ENCODE measurements at regions not wholly inside any gene's neighbourhood (a gene's known extent, or its start where the extent isn't known, plus 50 kb on each side); places are given as distances from the start of the nearest gene placed in this dataset.
"Not testable (repeated sequence)": the region's sequence is repeated elsewhere in the genome, so short reads cannot be mapped to it uniquely, and the experiment has no call there.

DNA sequence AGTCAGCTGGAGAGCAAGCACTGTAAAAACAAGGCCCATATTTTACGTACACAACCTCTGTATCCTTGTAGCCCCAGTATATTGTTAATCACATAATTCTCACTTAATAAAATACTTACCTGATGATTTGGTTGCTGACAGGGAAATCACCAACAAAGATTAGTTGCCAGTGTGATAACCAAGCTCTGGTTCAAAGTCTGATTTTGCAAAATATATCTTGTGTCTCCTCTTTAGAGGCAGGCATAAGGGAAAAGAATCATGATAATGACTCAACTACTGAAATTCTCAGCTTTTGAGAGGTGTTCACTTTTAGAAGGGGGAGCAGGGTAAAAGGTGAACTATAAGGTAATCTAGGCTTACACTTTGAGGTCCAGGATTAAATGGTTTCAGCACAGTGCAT is 351.1 kb upstream of the CD180 start:
- H3K4me3 ChIP-seq (ENCODE audit: low read depth, low read length), result no peak overlapping the region
- TF ChIP-seq, protein P1, sequence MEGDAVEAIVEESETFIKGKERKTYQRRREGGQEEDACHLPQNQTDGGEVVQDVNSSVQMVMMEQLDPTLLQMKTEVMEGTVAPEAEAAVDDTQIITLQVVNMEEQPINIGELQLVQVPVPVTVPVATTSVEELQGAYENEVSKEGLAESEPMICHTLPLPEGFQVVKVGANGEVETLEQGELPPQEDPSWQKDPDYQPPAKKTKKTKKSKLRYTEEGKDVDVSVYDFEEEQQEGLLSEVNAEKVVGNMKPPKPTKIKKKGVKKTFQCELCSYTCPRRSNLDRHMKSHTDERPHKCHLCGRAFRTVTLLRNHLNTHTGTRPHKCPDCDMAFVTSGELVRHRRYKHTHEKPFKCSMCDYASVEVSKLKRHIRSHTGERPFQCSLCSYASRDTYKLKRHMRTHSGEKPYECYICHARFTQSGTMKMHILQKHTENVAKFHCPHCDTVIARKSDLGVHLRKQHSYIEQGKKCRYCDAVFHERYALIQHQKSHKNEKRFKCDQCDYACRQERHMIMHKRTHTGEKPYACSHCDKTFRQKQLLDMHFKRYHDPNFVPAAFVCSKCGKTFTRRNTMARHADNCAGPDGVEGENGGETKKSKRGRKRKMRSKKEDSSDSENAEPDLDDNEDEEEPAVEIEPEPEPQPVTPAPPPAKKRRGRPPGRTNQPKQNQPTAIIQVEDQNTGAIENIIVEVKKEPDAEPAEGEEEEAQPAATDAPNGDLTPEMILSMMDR (IDR thresholded peaks at IDR 0.05; ENCODE audit: insufficient read depth, low read depth, low read length), result no peak
- no peak for DNase-seq (ENCODE audit: low read depth)

DNA sequence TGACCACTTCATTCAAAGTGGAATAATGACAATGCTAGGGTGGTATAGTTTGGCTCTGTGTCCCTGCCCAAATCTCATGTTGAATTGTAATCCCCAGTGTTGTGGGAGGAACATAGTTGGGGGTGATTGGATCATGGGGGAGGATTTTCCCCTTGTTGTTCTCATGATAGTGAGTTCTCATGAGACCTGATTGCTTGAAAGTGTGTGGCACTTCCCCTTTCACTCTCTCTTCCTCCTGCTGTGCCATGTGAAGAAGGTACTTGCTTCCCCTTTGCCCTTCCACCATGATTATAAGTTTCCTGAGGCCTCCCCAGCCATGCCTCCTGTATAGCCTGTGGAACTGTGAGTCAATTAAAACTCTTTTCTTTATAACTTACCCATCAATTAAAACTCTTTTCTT is 348.3 kb upstream of the CD180 start:
- not testable (repeated sequence) for DNase-seq (ENCODE audit: low read depth); H3K4me3 ChIP-seq (ENCODE audit: low read depth, low read length)

DNA sequence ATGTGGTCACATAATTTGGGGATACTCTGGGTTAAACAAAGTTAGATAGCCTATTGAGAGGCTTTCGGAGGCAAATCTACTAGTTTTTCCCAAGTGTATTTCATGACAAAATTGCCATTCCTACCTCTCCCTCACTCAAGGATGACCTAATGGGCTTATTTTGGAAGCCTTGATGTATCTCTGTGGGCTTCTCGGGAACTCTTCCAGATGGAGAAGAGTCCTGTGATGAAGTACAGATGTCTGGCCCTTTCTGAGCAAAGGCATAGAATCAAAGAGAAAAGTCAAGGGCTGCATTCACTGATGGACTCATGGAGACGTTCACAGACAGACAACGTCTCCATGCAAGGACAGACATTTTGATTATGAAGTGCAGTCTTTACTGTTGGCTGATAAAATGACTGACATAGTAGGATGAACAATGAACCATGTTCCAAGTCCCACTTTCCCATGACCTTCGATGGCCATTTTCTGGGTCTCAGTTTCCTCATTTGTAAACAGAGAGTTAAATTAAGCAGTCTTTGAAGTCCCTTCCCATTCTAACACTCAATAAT is 347.2 kb upstream of the CD180 start:
- TF ChIP-seq, protein P1 (IDR thresholded peaks at IDR 0.05; ENCODE audit: insufficient read depth, low read depth, low read length), result no peak
- no peak overlapping the region for H3K4me3 ChIP-seq (ENCODE audit: low read depth, low read length)
- no peak for DNase-seq (ENCODE audit: low read depth)

DNA sequence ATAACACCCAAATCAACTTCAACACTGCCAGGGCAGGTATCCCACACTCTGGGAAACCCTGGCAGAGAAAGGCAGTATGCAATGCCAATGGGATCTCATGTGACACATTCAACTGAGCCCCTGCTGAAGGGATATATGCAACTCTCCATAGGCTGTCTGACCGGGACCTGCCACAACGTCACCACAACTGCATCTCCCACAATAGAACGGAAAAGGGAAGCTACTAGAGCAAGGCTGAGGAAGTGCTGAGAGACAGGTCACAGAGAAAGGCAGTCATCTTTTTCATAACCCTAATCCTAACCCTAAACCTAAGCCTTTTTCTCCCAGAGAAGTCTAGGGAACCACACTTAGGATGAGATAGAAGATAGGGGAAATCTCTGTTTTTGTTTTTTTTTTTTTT is 345.9 kb upstream of the CD180 start:
- TF ChIP-seq, protein P1 (IDR thresholded peaks at IDR 0.05; ENCODE audit: insufficient read depth, low read depth, low read length), result no peak
- H3K4me3 ChIP-seq (ENCODE audit: low read depth, low read length), result no peak overlapping the region
- no peak for DNase-seq (ENCODE audit: low read depth)

DNA sequence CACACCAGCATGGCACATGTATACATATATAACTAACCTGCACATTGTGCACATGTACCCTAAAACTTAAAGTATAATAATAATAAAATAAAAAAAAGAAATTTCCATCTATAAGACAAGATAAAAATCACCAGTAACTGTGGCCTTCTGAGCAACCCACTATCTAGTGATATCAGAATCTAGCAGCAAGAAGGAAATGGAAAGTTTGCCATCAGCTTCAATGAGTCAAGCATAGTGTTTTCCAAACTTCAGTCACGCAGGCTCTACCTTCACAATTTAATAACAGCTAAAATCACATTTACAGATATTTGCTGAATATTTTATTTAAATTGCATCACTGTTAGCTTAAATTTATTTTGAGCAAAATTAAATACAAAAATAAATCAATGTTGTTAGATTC is 345.3 kb upstream of the CD180 start:
- H3K4me3 ChIP-seq (ENCODE audit: low read depth, low read length), result no peak overlapping the region
- DNase-seq (ENCODE audit: low read depth), result no peak
- TF ChIP-seq, protein P1 (IDR thresholded peaks at IDR 0.05; ENCODE audit: insufficient read depth, low read depth, low read length), result no peak

DNA sequence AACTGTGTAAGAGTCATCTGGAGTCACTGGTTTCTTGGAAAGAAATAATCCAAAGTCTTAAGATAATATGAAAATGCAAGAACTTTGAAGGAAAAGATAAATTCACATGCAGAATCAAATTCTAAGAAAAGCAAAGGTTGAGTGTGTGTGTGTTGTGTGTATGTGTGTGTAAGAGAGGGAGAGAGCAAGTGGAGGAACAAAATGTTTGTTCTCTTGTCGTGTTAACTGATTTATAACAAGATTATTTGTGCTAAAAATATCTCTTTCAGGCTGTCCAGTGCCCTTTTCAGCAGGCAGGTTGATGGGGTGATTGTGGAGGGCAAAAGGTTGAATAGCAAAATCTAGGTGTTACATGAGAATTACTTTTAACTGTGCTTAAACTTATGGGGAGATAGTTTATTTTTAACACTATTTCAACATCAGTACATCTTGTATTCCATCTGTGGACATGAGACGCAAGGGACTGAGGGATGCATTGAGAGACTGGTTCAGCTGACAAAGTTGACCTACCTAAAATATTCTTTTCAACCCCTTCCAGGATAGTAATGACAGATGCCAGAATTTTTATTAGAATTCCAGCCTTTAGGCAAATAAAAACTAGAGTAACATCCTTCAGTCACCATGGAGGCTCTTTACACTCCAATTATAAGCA is 342.4 kb upstream of the CD180 start:
- no peak for DNase-seq (ENCODE audit: low read depth)
- H3K4me3 ChIP-seq (ENCODE audit: low read depth, low read length), result no peak overlapping the region
- TF ChIP-seq, protein P1 (IDR thresholded peaks at IDR 0.05; ENCODE audit: insufficient read depth, low read depth, low read length), result no peak

DNA sequence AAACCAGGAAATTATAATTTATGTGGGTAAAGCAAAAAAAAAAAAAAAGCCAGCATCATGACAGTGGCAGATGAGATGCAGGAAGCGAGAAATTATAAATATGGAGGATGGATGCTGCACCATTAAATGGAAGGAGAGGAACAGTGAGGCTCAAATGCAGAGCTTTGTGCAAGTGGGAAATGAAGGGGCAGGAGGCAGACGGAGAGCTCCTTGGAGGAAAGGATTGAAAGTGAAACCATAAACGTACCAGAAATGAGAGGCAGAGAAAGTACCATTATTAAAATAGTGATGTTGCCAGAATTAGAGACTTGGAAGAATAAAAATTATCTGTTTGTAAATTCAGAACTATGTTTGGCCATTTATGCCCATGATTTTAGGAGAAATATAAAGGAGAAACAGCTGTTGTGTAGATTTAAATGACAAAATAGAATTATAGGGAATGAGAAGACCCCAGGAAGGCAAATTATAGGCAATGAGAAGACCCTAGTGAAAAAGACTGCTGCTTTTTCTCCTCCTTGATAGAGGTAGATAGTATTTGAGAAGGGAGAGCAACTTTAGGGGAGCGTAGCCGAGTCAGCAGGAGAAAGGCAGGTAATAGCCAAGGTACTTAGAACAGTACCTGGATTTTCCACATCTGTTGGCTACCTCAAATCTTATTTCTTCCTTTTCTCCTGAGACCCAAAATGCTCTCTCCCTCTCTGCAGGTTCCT is 341.0 kb upstream of the CD180 start:
- peak overlapping the region; percentile 19 for H3K4me3 ChIP-seq (ENCODE audit: low read depth, low read length)
- TF ChIP-seq, protein P1 (IDR thresholded peaks at IDR 0.05; ENCODE audit: insufficient read depth, low read depth, low read length), result no peak
- DNase-seq (ENCODE audit: low read depth), result peak; percentile 33
